GM21423 (cell line): ENCODE measurements at regions not wholly inside any gene's neighbourhood (a gene's known extent, or its start where the extent isn't known, plus 50 kb on each side); places are given as distances from the start of the nearest gene placed in this dataset.

ENCODE experiments used
- ATAC-seq: cut with Tn5 transposase; IDR thresholded peaks from one replicate; pipeline ENCODE4 v1.9.1; 2021; ENCODE audit warnings: mild to moderate bottlenecking, moderate library complexity; ENCODE audit not compliant: unreplicated experiment

GRCh38 chr3:124429129-124429815 is 301.0 kb upstream of the UMPS start:
- ATAC-seq, result no peak

- ATAC-seq, result no peak
Measured at GRCh38 chr3:124431331-124431994, 298.8 kb upstream of the UMPS start.

GRCh38 chr3:124434176-124434575 is 296.1 kb upstream of the UMPS start:
- ATAC-seq, result no peak

- no peak for ATAC-seq
Measured at GRCh38 chr3:124435467-124435866, 294.8 kb upstream of the UMPS start.

GRCh38 chr3:124438813-124439212 is 291.4 kb upstream of the UMPS start:
- no peak for ATAC-seq

GRCh38 chr3:124439603-124440002 is 290.6 kb upstream of the UMPS start:
- ATAC-seq, result no peak

GRCh38 chr3:124441766-124442165 is 288.5 kb upstream of the UMPS start:
- ATAC-seq, result no peak

GRCh38 chr3:124442463-124442862 is 287.8 kb upstream of the UMPS start:
- no peak for ATAC-seq

- no peak for ATAC-seq
Measured at GRCh38 chr3:124443446-124443845, 286.8 kb upstream of the UMPS start.

GRCh38 chr3:124444075-124444474 is 286.2 kb upstream of the UMPS start:
- ATAC-seq, result no peak

GRCh38 chr3:124444896-124445295 is 285.4 kb upstream of the UMPS start:
- ATAC-seq, result no peak

- no peak for ATAC-seq
Measured at GRCh38 chr3:124447845-124448244, 282.4 kb upstream of the UMPS start.

- ATAC-seq, result no peak
Measured at GRCh38 chr3:124448954-124449353, 281.3 kb upstream of the UMPS start.

- ATAC-seq, result no peak
Measured at GRCh38 chr3:124450366-124450765, 279.9 kb upstream of the UMPS start.

- ATAC-seq, result peak; percentile 85
Measured at GRCh38 chr3:124451630-124452317, 278.5 kb upstream of the UMPS start.

GRCh38 chr3:124453189-124453588 is 277.1 kb upstream of the UMPS start:
- no peak for ATAC-seq

- ATAC-seq, result no peak
Measured at GRCh38 chr3:124455891-124456290, 274.4 kb upstream of the UMPS start.

GRCh38 chr3:124456506-124456905 is 273.7 kb upstream of the UMPS start:
- no peak for ATAC-seq

- no peak for ATAC-seq
Measured at GRCh38 chr3:124459678-124460077, 270.6 kb upstream of the UMPS start.

- no peak for ATAC-seq
Measured at GRCh38 chr3:124461126-124461525, 269.1 kb upstream of the UMPS start.

- ATAC-seq, result no peak
Measured at GRCh38 chr3:124461838-124462632, 268.2 kb upstream of the UMPS start.
